Esophagus muscularis mucosa (tissue), 4 donors: ENCODE measurements at regions not wholly inside any gene's neighbourhood (a gene's known extent, or its start where the extent isn't known, plus 50 kb on each side); places are given as distances from the start of the nearest gene placed in this dataset.

ENCODE experiments used
- CTCF ChIP-seq, 3 experiments: fragments of 200-600 bp in 2 of 3; fragments of 450-650 bp in 1 of 3; sonication (generic) in 2 of 3; IDR thresholded peaks; one replicate each; pipeline ENCODE4 v1.5.1; 2017 to 2019; ENCODE audit warnings: antibody characterized with exemption in 3 of 3, mild to moderate bottlenecking in 2 of 3, moderate library complexity in 1 of 3
- EP300 ChIP-seq: sonication (generic); formaldehyde crosslinking; IDR thresholded peaks from one replicate; pipeline ENCODE4 v1.6.1; 2017; ENCODE audit warnings: antibody characterized with exemption
- POLR2A ChIP-seq: fragments of 450-650 bp; IDR thresholded peaks from one replicate; pipeline ENCODE4 v1.6.1; 2017; ENCODE audit warnings: antibody characterized with exemption, moderate library complexity, mild to moderate bottlenecking, low read depth

- TF ChIP-seq CTCF (IDR thresholded peaks at IDR 0.05) (no peak), EP300 (no peak), POLR2A (no peak)
These were observed 117.0 kb downstream of the MAP3K21 start for GRCh38 chr1:233444484-233444883.
